Astrocyte of the cerebellum (primary cell): ENCODE measurements at regions not wholly inside any gene's neighbourhood (a gene's known extent, or its start where the extent isn't known, plus 50 kb on each side); places are given as distances from the start of the nearest gene placed in this dataset.

ENCODE experiments used
- DNase-seq: peaks from one replicate; pipeline ENCODE4 v3.0.0-alpha.2; 2011; ENCODE audit warnings: low read depth
- H3K4me3 ChIP-seq: 2 replicates; pipeline ENCODE4 v1.5.1; 2011; ENCODE audit warnings: mild to moderate bottlenecking, low read depth, low read length, moderate library complexity
- CTCF ChIP-seq: IDR thresholded peaks from 2 replicates; pipeline ENCODE4 v1.5.1; 2012; ENCODE audit warnings: low read length, low read depth, moderate library complexity, mild to moderate bottlenecking; ENCODE audit errors: missing control alignments
- in situ Hi-C: cut with HindIII; loops from 2 replicates; pipeline ENCODE4 v1.10.0; 2017; ENCODE audit warnings: low sequenced_read_pairs

- in situ Hi-C loops, result no loop called here
- DNase-seq, result no peak
- no peak overlapping the region for H3K4me3 ChIP-seq
- TF ChIP-seq CTCF, result no peak
These were observed 146.9 kb upstream of the SLC10A2 start for GRCh38 chr13:103213152-103213551.

GRCh38 chr13:103210348-103210747, 144.1 kb upstream of the SLC10A2 start:
- no peak overlapping the region for H3K4me3 ChIP-seq
- no peak for TF ChIP-seq CTCF
- in situ Hi-C loops, result no loop called here
- DNase-seq, result no peak

GRCh38 chr13:103203735-103204330, 137.6 kb upstream of the SLC10A2 start:
- in situ Hi-C loops, result no loop called here
- TF ChIP-seq CTCF, result no peak
- DNase-seq, result no peak
- H3K4me3 ChIP-seq, result no peak overlapping the region

GRCh38 chr13:103200118-103200885, 134.1 kb upstream of the SLC10A2 start:
- in situ Hi-C loops, result no loop called here
- no peak for TF ChIP-seq CTCF
- no peak for DNase-seq
- no peak overlapping the region for H3K4me3 ChIP-seq

- H3K4me3 ChIP-seq, result no peak overlapping the region
- no peak for DNase-seq
- in situ Hi-C loops, result no loop called here
- no peak for TF ChIP-seq CTCF
These were observed 133.3 kb upstream of the SLC10A2 start for GRCh38 chr13:103199380-103200088.

GRCh38 chr13:103196356-103196755, 130.1 kb upstream of the SLC10A2 start:
- no peak overlapping the region for H3K4me3 ChIP-seq
- in situ Hi-C loops, result no loop called here
- TF ChIP-seq CTCF, result no peak
- no peak for DNase-seq
